ENCODE measurements at regions not wholly inside any gene's neighbourhood (a gene's known extent, or its start where the extent isn't known, plus 50 kb on each side); places are given as distances from the start of the nearest gene placed in this dataset.

- no peaks in the 10 kb centered on the region for H3K36me3 ChIP-seq (ENCODE audit: control insufficient read depth, insufficient read depth, low read length)
- no peak overlapping the region for H3K9ac ChIP-seq (ENCODE audit: low read length)
- no peaks in the 10 kb centered on the region for H3K4me1 ChIP-seq (ENCODE audit: control insufficient read depth, insufficient read depth, low read length)
- H3K9me3 ChIP-seq (ENCODE audit: control insufficient read depth, insufficient read depth, low read depth, low read length): no peaks in the 10 kb centered on the region
- H3K27ac ChIP-seq (ENCODE audit: low read depth, low read length): no peak overlapping the region
- H3K4me3 ChIP-seq (ENCODE audit: low read depth, low read length): no peak overlapping the region
- no peaks in the 10 kb centered on the region for H3K27me3 ChIP-seq (ENCODE audit: control insufficient read depth, insufficient read depth, low read length)
Measured at GRCh38 chr4:111961809-111962208, 183.4 kb upstream of the FAM241A start.

GRCh38 chr4:111963158-111963700 lies 182.0 kb upstream of the FAM241A start:
- H3K36me3 ChIP-seq (ENCODE audit: control insufficient read depth, insufficient read depth, low read length): no peaks in the 10 kb centered on the region
- no peaks in the 10 kb centered on the region for H3K27me3 ChIP-seq (ENCODE audit: control insufficient read depth, insufficient read depth, low read length)
- no peak overlapping the region for H3K27ac ChIP-seq (ENCODE audit: low read depth, low read length)
- no peak overlapping the region for H3K4me3 ChIP-seq (ENCODE audit: low read depth, low read length)
- H3K4me1 ChIP-seq (ENCODE audit: control insufficient read depth, insufficient read depth, low read length): no peaks in the 10 kb centered on the region
- H3K9me3 ChIP-seq (ENCODE audit: control insufficient read depth, insufficient read depth, low read depth, low read length): no peaks in the 10 kb centered on the region
- no peak overlapping the region for H3K9ac ChIP-seq (ENCODE audit: low read length)

- no peaks in the 10 kb centered on the region for H3K27me3 ChIP-seq (ENCODE audit: control insufficient read depth, insufficient read depth, low read length)
- H3K36me3 ChIP-seq (ENCODE audit: control insufficient read depth, insufficient read depth, low read length): no peaks in the 10 kb centered on the region
- H3K4me1 ChIP-seq (ENCODE audit: control insufficient read depth, insufficient read depth, low read length): no peaks in the 10 kb centered on the region
- no peaks in the 10 kb centered on the region for H3K9me3 ChIP-seq (ENCODE audit: control insufficient read depth, insufficient read depth, low read depth, low read length)
- no peak overlapping the region for H3K9ac ChIP-seq (ENCODE audit: low read length)
- H3K4me3 ChIP-seq (ENCODE audit: low read depth, low read length): no peak overlapping the region
- no peak overlapping the region for H3K27ac ChIP-seq (ENCODE audit: low read depth, low read length)
Measured at GRCh38 chr4:111977419-111977965, 167.8 kb upstream of the FAM241A start.

- no peaks in the 10 kb centered on the region for H3K27me3 ChIP-seq (ENCODE audit: control insufficient read depth, insufficient read depth, low read length)
- no peaks in the 10 kb centered on the region for H3K36me3 ChIP-seq (ENCODE audit: control insufficient read depth, insufficient read depth, low read length)
- no peak overlapping the region for H3K4me3 ChIP-seq (ENCODE audit: low read depth, low read length)
- no peak overlapping the region for H3K9ac ChIP-seq (ENCODE audit: low read length)
- H3K4me1 ChIP-seq (ENCODE audit: control insufficient read depth, insufficient read depth, low read length): peaks cover 9% of the 10 kb centered on the region
- no peaks in the 10 kb centered on the region for H3K9me3 ChIP-seq (ENCODE audit: control insufficient read depth, insufficient read depth, low read depth, low read length)
- H3K27ac ChIP-seq (ENCODE audit: low read depth, low read length): no peak overlapping the region
Measured at GRCh38 chr4:111979921-111980320, 165.3 kb upstream of the FAM241A start.

- Histone ChIP-seq H3K27me3 (ENCODE audit: control insufficient read depth, insufficient read depth, low read length) (no peaks in the 10 kb centered on the region), H3K9me3 (ENCODE audit: control insufficient read depth, insufficient read depth, low read depth, low read length) (no peaks in the 10 kb centered on the region), H3K36me3 (ENCODE audit: control insufficient read depth, insufficient read depth, low read length) (no peaks in the 10 kb centered on the region), H3K9ac (ENCODE audit: low read length) (no peak overlapping the region), H3K4me3 (ENCODE audit: low read depth, low read length) (no peak overlapping the region), H3K4me1 (ENCODE audit: control insufficient read depth, insufficient read depth, low read length) (peaks cover 19% of the 10 kb centered on the region), H3K27ac (ENCODE audit: low read depth, low read length) (no peak overlapping the region)
Measured at GRCh38 chr4:111982089-111982488, 163.2 kb upstream of the FAM241A start.

GRCh38 chr4:111984169-111984819 lies 161.0 kb upstream of the FAM241A start:
- Histone ChIP-seq H3K4me1 (ENCODE audit: control insufficient read depth, insufficient read depth, low read length) (peaks cover 19% of the 10 kb centered on the region), H3K27me3 (ENCODE audit: control insufficient read depth, insufficient read depth, low read length) (no peaks in the 10 kb centered on the region), H3K9ac (ENCODE audit: low read length) (no peak overlapping the region), H3K27ac (ENCODE audit: low read depth, low read length) (no peak overlapping the region), H3K36me3 (ENCODE audit: control insufficient read depth, insufficient read depth, low read length) (no peaks in the 10 kb centered on the region), H3K9me3 (ENCODE audit: control insufficient read depth, insufficient read depth, low read depth, low read length) (no peaks in the 10 kb centered on the region), H3K4me3 (ENCODE audit: low read depth, low read length) (no peak overlapping the region)

GRCh38 chr4:111985426-111985825 lies 159.8 kb upstream of the FAM241A start:
- H3K4me3 ChIP-seq (ENCODE audit: low read depth, low read length): no peak overlapping the region

GRCh38 chr4:111986095-111986494 lies 159.2 kb upstream of the FAM241A start:
- H3K27ac ChIP-seq (ENCODE audit: low read depth, low read length): no peak overlapping the region
- H3K4me1 ChIP-seq (ENCODE audit: control insufficient read depth, insufficient read depth, low read length): peaks cover 19% of the 10 kb centered on the region
- no peaks in the 10 kb centered on the region for H3K36me3 ChIP-seq (ENCODE audit: control insufficient read depth, insufficient read depth, low read length)
- H3K4me3 ChIP-seq (ENCODE audit: low read depth, low read length): no peak overlapping the region
- H3K9ac ChIP-seq (ENCODE audit: low read length): no peak overlapping the region
- no peaks in the 10 kb centered on the region for H3K9me3 ChIP-seq (ENCODE audit: control insufficient read depth, insufficient read depth, low read depth, low read length)
- H3K27me3 ChIP-seq (ENCODE audit: control insufficient read depth, insufficient read depth, low read length): no peaks in the 10 kb centered on the region

More at GRCh38 chr4:111985426-111985825, 159.8 kb upstream of the FAM241A start:
- H3K9me3 ChIP-seq (ENCODE audit: control insufficient read depth, insufficient read depth, low read depth, low read length): no peaks in the 10 kb centered on the region
- H3K36me3 ChIP-seq (ENCODE audit: control insufficient read depth, insufficient read depth, low read length): no peaks in the 10 kb centered on the region
- no peak overlapping the region for H3K9ac ChIP-seq (ENCODE audit: low read length)
- H3K4me1 ChIP-seq (ENCODE audit: control insufficient read depth, insufficient read depth, low read length): peaks cover 19% of the 10 kb centered on the region
- H3K27me3 ChIP-seq (ENCODE audit: control insufficient read depth, insufficient read depth, low read length): no peaks in the 10 kb centered on the region
- no peak overlapping the region for H3K27ac ChIP-seq (ENCODE audit: low read depth, low read length)

GRCh38 chr4:111988514-111988913 lies 156.7 kb upstream of the FAM241A start:
- Histone ChIP-seq H3K36me3 (ENCODE audit: control insufficient read depth, insufficient read depth, low read length) (no peaks in the 10 kb centered on the region), H3K9ac (ENCODE audit: low read length) (no peak overlapping the region), H3K27ac (ENCODE audit: low read depth, low read length) (no peak overlapping the region), H3K4me1 (ENCODE audit: control insufficient read depth, insufficient read depth, low read length) (peaks cover 19% of the 10 kb centered on the region), H3K9me3 (ENCODE audit: control insufficient read depth, insufficient read depth, low read depth, low read length) (no peaks in the 10 kb centered on the region), H3K4me3 (ENCODE audit: low read depth, low read length) (no peak overlapping the region), H3K27me3 (ENCODE audit: control insufficient read depth, insufficient read depth, low read length) (no peaks in the 10 kb centered on the region)

GRCh38 chr4:111989817-111990216 lies 155.4 kb upstream of the FAM241A start:
- no peak overlapping the region for H3K9ac ChIP-seq (ENCODE audit: low read length)
- H3K4me3 ChIP-seq (ENCODE audit: low read depth, low read length): no peak overlapping the region
- H3K36me3 ChIP-seq (ENCODE audit: control insufficient read depth, insufficient read depth, low read length): no peaks in the 10 kb centered on the region
- no peak overlapping the region for H3K27ac ChIP-seq (ENCODE audit: low read depth, low read length)
- H3K4me1 ChIP-seq (ENCODE audit: control insufficient read depth, insufficient read depth, low read length): peaks cover 10% of the 10 kb centered on the region
- no peaks in the 10 kb centered on the region for H3K27me3 ChIP-seq (ENCODE audit: control insufficient read depth, insufficient read depth, low read length)
- H3K9me3 ChIP-seq (ENCODE audit: control insufficient read depth, insufficient read depth, low read depth, low read length): no peaks in the 10 kb centered on the region

GRCh38 chr4:111991163-111991562 lies 154.1 kb upstream of the FAM241A start:
- Histone ChIP-seq H3K9me3 (ENCODE audit: control insufficient read depth, insufficient read depth, low read depth, low read length) (no peaks in the 10 kb centered on the region), H3K36me3 (ENCODE audit: control insufficient read depth, insufficient read depth, low read length) (no peaks in the 10 kb centered on the region), H3K9ac (ENCODE audit: low read length) (no peak overlapping the region), H3K4me1 (ENCODE audit: control insufficient read depth, insufficient read depth, low read length) (no peaks in the 10 kb centered on the region; the same call in 1 of the 2 replicates), H3K27me3 (ENCODE audit: control insufficient read depth, insufficient read depth, low read length) (no peaks in the 10 kb centered on the region), H3K27ac (ENCODE audit: low read depth, low read length) (no peak overlapping the region), H3K4me3 (ENCODE audit: low read depth, low read length) (no peak overlapping the region)
